Right atrium auricular region (tissue), 2 donors: ENCODE measurements at regions not wholly inside any gene's neighbourhood (a gene's known extent, or its start where the extent isn't known, plus 50 kb on each side); places are given as distances from the start of the nearest gene placed in this dataset.
"Not testable (repeated sequence)": the region's sequence is repeated elsewhere in the genome, so short reads cannot be mapped to it uniquely, and the experiment has no call there.

Experiments
- DNase-seq: peaks from one replicate; pipeline ENCODE4 v3.0.0-alpha.2; 2019; ENCODE audit warnings: low spot score
- H3K27ac ChIP-seq, 2 donors: fragments of 200-600 bp; sonication (generic); 1 replicate in 1 of 2; 2 replicates in 1 of 2; pipeline ENCODE4 v1.5.1; 2016 to 2019
- H3K27me3 ChIP-seq, 2 donors: fragments of 200-600 bp; sonication (generic); one replicate each; pipeline versions ENCODE4 v1.5.1 to v1.6.0; 2017 to 2019
- H3K36me3 ChIP-seq: fragments of 200-600 bp; sonication (generic); one replicate; pipeline ENCODE4 v1.5.1; 2016
- H3K4me1 ChIP-seq, 2 donors: fragments of 200-600 bp; sonication (generic); one replicate each; pipeline versions ENCODE4 v1.5.1 to v1.6.0; 2017 to 2019
- H3K4me3 ChIP-seq, 2 donors: fragments of 200-600 bp; sonication (generic); 1 replicate in 1 of 2; 2 replicates in 1 of 2; pipeline ENCODE4 v1.5.1; 2017 to 2019; ENCODE audit warnings: mild to moderate bottlenecking in 1 of 2, moderate library complexity in 1 of 2
- H3K9me3 ChIP-seq, 2 donors: fragments of 200-600 bp; sonication (generic); one replicate each; pipeline ENCODE4 v1.5.1; 2019
- CTCF ChIP-seq, 2 donors: fragments of 200-600 bp; sonication (generic); IDR thresholded peaks; one replicate each; pipeline ENCODE4 v1.5.1; 2019; ENCODE audit warnings: antibody characterized with exemption in 2 of 2

GRCh38 chr2:144971786-144972335 lies 451.9 kb upstream of the ZEB2 start:
- no peak for TF ChIP-seq CTCF (IDR thresholded peaks at IDR 0.05)

GRCh38 chr2:144970410-144970809 lies 450.5 kb upstream of the ZEB2 start:
- not testable (repeated sequence) for DNase-seq, H3K36me3 ChIP-seq, H3K27ac ChIP-seq, H3K4me1 ChIP-seq, H3K9me3 ChIP-seq, H3K4me3 ChIP-seq, H3K27me3 ChIP-seq

More at GRCh38 chr2:144971786-144972335, 451.9 kb upstream of the ZEB2 start:
- Histone ChIP-seq H3K4me3 (no peak overlapping the region), H3K27me3 (no peaks in the 10 kb centered on the region), H3K27ac (no peak overlapping the region), H3K36me3 (no peaks in the 10 kb centered on the region), H3K4me1 (no peaks in the 10 kb centered on the region), H3K9me3 (peaks cover 0 to 5% of the 10 kb centered on the region in 2 donors)
- no peak for DNase-seq

GRCh38 chr2:144969564-144969963 lies 449.6 kb upstream of the ZEB2 start:
- DNase-seq, result not testable (repeated sequence)

GRCh38 chr2:144967961-144968360 lies 448.0 kb upstream of the ZEB2 start:
- no peak for DNase-seq
- no peak for TF ChIP-seq CTCF (IDR thresholded peaks at IDR 0.05)

More at GRCh38 chr2:144969564-144969963, 449.6 kb upstream of the ZEB2 start:
- H3K4me1 ChIP-seq, H3K27ac ChIP-seq, H3K9me3 ChIP-seq, H3K4me3 ChIP-seq, H3K27me3 ChIP-seq, H3K36me3 ChIP-seq: not testable (repeated sequence)

GRCh38 chr2:144965172-144965571 lies 445.3 kb upstream of the ZEB2 start:
- Histone ChIP-seq H3K9me3 (peaks cover 0 to 1% of the 10 kb centered on the region in 2 donors), H3K4me1 (no peaks in the 10 kb centered on the region), H3K27me3 (no peaks in the 10 kb centered on the region), H3K27ac (no peak overlapping the region), H3K4me3 (no peak overlapping the region), H3K36me3 (no peaks in the 10 kb centered on the region)
- DNase-seq, result no peak
- TF ChIP-seq CTCF (IDR thresholded peaks at IDR 0.05), result no peak

More at GRCh38 chr2:144967961-144968360, 448.0 kb upstream of the ZEB2 start:
- H3K9me3 ChIP-seq, result peaks cover 0 to 5% of the 10 kb centered on the region in 2 donors
- H3K27ac ChIP-seq, result no peak overlapping the region
- H3K4me1 ChIP-seq, result no peaks in the 10 kb centered on the region
- H3K27me3 ChIP-seq, result no peaks in the 10 kb centered on the region
- H3K36me3 ChIP-seq, result no peaks in the 10 kb centered on the region
- no peak overlapping the region for H3K4me3 ChIP-seq

GRCh38 chr2:144963031-144963430 lies 443.1 kb upstream of the ZEB2 start:
- H3K36me3 ChIP-seq, result no peaks in the 10 kb centered on the region
- no peak for TF ChIP-seq CTCF (IDR thresholded peaks at IDR 0.05)

GRCh38 chr2:144959416-144959815 lies 439.5 kb upstream of the ZEB2 start:
- Histone ChIP-seq H3K9me3 (no peaks in the 10 kb centered on the region), H3K27me3 (no peaks in the 10 kb centered on the region), H3K4me1 (no peaks in the 10 kb centered on the region), H3K4me3 (no peak overlapping the region), H3K27ac (no peak overlapping the region), H3K36me3 (no peaks in the 10 kb centered on the region)
- DNase-seq, result no peak
- TF ChIP-seq CTCF (IDR thresholded peaks at IDR 0.05), result no peak

More at GRCh38 chr2:144963031-144963430, 443.1 kb upstream of the ZEB2 start:
- Histone ChIP-seq H3K27ac (no peak overlapping the region), H3K4me1 (no peaks in the 10 kb centered on the region), H3K27me3 (no peaks in the 10 kb centered on the region), H3K4me3 (no peak overlapping the region), H3K9me3 (no peaks in the 10 kb centered on the region)
- no peak for DNase-seq
